ENCODE measurements at regions not wholly inside any gene's neighbourhood (a gene's known extent, or its start where the extent isn't known, plus 50 kb on each side); places are given as distances from the start of the nearest gene placed in this dataset.

DNA sequence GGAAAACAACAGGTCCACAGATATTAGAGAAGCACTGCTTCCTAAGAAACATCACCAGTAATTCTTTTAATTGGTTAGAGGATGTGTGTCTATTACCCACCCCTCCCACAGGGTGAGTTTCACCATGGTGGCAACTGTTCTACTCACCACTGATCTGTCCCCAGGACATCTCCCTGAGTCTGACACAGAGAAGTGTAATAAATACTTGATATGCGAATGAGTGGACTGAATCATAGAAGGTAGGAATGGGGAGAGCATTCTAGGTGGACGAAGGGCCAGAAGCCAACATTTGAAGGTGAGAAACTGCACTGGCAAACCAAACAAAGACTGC, 452.7 kb upstream of the PROK2 start:
- no peak overlapping the region for H3K4me3 ChIP-seq (ENCODE audit: low read length)
- no peak overlapping the region for H3K27ac ChIP-seq (ENCODE audit: low read length)
- H3K4me1 ChIP-seq (ENCODE audit: low read length): no peaks in the 10 kb centered on the region
- no peaks in the 10 kb centered on the region for H3K9me2 ChIP-seq (replicated peaks; ENCODE audit: insufficient read depth, low read length)
- no peaks in the 10 kb centered on the region for H3K79me2 ChIP-seq (ENCODE audit: low read length)
- DNase-seq: no peak
- no peaks in the 10 kb centered on the region for H3K27me3 ChIP-seq (replicated peaks; ENCODE audit: insufficient read depth, low read length)
- no peaks in the 10 kb centered on the region for H3K36me3 ChIP-seq (replicated peaks; ENCODE audit: insufficient read depth, low read length)
- H3K4me2 ChIP-seq (ENCODE audit: low read depth, low read length): no peak overlapping the region
- H2AFZ ChIP-seq (ENCODE audit: low read length): no peak overlapping the region
- TF ChIP-seq, protein P1, sequence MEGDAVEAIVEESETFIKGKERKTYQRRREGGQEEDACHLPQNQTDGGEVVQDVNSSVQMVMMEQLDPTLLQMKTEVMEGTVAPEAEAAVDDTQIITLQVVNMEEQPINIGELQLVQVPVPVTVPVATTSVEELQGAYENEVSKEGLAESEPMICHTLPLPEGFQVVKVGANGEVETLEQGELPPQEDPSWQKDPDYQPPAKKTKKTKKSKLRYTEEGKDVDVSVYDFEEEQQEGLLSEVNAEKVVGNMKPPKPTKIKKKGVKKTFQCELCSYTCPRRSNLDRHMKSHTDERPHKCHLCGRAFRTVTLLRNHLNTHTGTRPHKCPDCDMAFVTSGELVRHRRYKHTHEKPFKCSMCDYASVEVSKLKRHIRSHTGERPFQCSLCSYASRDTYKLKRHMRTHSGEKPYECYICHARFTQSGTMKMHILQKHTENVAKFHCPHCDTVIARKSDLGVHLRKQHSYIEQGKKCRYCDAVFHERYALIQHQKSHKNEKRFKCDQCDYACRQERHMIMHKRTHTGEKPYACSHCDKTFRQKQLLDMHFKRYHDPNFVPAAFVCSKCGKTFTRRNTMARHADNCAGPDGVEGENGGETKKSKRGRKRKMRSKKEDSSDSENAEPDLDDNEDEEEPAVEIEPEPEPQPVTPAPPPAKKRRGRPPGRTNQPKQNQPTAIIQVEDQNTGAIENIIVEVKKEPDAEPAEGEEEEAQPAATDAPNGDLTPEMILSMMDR (IDR thresholded peaks at IDR 0.05; ENCODE audit: low read length): no peak
- TF ChIP-seq EZH2phosphoT487 (IDR thresholded peaks at IDR 0.05; ENCODE audit: low read length): no peak
- TF ChIP-seq EZH2 (optimal IDR thresholded peaks at IDR 0.05; ENCODE audit: low read depth, low read length): no peak
- no peak overlapping the region for H3K9ac ChIP-seq (ENCODE audit: low read length)
- H4K20me1 ChIP-seq (ENCODE audit: insufficient read depth, low read length): no peaks in the 10 kb centered on the region
- H3F3A ChIP-seq (ENCODE audit: insufficient read depth, low read length): no peaks in the 10 kb centered on the region
- H3K9me3 ChIP-seq (replicated peaks; ENCODE audit: insufficient read depth, low read length): no peaks in the 10 kb centered on the region

DNA sequence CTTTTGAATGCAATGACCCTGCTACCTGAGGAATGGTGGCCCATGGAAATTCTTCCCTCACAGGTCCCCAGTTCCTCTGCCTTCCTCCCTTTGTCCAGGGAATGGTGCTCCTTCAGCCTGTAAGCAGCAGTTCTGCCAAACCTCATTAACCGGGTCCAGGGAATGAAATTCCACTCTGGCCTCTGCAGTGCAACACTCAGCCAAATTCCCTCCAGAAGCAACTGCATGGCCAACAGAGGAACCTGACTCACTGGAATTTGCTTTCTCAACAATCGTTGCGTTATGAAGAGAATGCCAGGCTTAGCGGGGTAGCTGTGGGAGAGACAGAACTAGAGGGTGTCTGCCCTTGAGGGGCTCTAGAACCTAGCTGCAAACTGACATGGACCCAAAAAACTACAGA, 449.4 kb upstream of the PROK2 start:
- no peak for DNase-seq

DNA sequence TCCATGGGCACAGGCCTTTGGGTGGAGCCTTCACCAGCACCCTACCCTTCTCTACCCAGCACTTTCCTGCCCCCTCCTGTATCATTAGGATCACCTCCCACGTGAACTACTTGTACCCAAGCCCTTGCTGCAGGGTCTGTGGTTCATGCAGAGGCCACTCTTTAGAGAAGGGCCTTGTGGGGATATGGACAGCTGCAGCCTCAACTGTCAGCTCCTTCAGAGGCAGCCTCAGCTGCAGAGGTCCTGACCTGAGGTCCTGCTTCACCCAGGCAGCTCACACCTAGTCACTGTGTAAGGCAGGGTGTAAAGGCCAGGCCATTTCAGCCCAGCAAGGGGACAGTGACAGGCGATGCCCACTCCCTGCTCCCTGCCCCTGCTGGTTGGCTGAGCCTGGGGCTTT, 448.6 kb upstream of the PROK2 start:
- H3K27me3 ChIP-seq (replicated peaks; ENCODE audit: insufficient read depth, low read length): no peaks in the 10 kb centered on the region
- H3K9me3 ChIP-seq (replicated peaks; ENCODE audit: insufficient read depth, low read length): no peaks in the 10 kb centered on the region
- no peak overlapping the region for H2AFZ ChIP-seq (ENCODE audit: low read length)
- H3K79me2 ChIP-seq (ENCODE audit: low read length): no peaks in the 10 kb centered on the region
- H3K4me1 ChIP-seq (ENCODE audit: low read length): no peaks in the 10 kb centered on the region
- no peaks in the 10 kb centered on the region for H4K20me1 ChIP-seq (ENCODE audit: insufficient read depth, low read length)
- no peak overlapping the region for H3K27ac ChIP-seq (ENCODE audit: low read length)
- TF ChIP-seq EZH2phosphoT487 (IDR thresholded peaks at IDR 0.05; ENCODE audit: low read length) (no peak), EZH2 (optimal IDR thresholded peaks at IDR 0.05; ENCODE audit: low read depth, low read length) (no peak)
- TF ChIP-seq, protein P1 (IDR thresholded peaks at IDR 0.05; ENCODE audit: low read length): no peak
- H3K4me2 ChIP-seq (ENCODE audit: low read depth, low read length): no peak overlapping the region
- no peak overlapping the region for H3K4me3 ChIP-seq (ENCODE audit: low read length)
- no peaks in the 10 kb centered on the region for H3K9me2 ChIP-seq (replicated peaks; ENCODE audit: insufficient read depth, low read length)
- no peaks in the 10 kb centered on the region for H3F3A ChIP-seq (ENCODE audit: insufficient read depth, low read length)
- H3K36me3 ChIP-seq (replicated peaks; ENCODE audit: insufficient read depth, low read length): no peaks in the 10 kb centered on the region
- no peak overlapping the region for H3K9ac ChIP-seq (ENCODE audit: low read length)
- no peak for DNase-seq

More for the DNA sequence above, 449.4 kb upstream of the PROK2 start:
- no peak overlapping the region for H3K27ac ChIP-seq (ENCODE audit: low read length)
- H3K4me3 ChIP-seq (ENCODE audit: low read length): no peak overlapping the region
- no peaks in the 10 kb centered on the region for H3F3A ChIP-seq (ENCODE audit: insufficient read depth, low read length)
- H3K27me3 ChIP-seq (replicated peaks; ENCODE audit: insufficient read depth, low read length): no peaks in the 10 kb centered on the region
- no peaks in the 10 kb centered on the region for H3K79me2 ChIP-seq (ENCODE audit: low read length)
- H2AFZ ChIP-seq (ENCODE audit: low read length): no peak overlapping the region
- H3K4me2 ChIP-seq (ENCODE audit: low read depth, low read length): no peak overlapping the region
- no peaks in the 10 kb centered on the region for H3K9me3 ChIP-seq (replicated peaks; ENCODE audit: insufficient read depth, low read length)
- no peaks in the 10 kb centered on the region for H3K36me3 ChIP-seq (replicated peaks; ENCODE audit: insufficient read depth, low read length)
- TF ChIP-seq EZH2phosphoT487 (IDR thresholded peaks at IDR 0.05; ENCODE audit: low read length) (no peak), EZH2 (optimal IDR thresholded peaks at IDR 0.05; ENCODE audit: low read depth, low read length) (no peak)
- TF ChIP-seq, protein P1 (IDR thresholded peaks at IDR 0.05; ENCODE audit: low read length): no peak
- no peaks in the 10 kb centered on the region for H3K4me1 ChIP-seq (ENCODE audit: low read length)
- no peak overlapping the region for H3K9ac ChIP-seq (ENCODE audit: low read length)
- H4K20me1 ChIP-seq (ENCODE audit: insufficient read depth, low read length): no peaks in the 10 kb centered on the region
- H3K9me2 ChIP-seq (replicated peaks; ENCODE audit: insufficient read depth, low read length): no peaks in the 10 kb centered on the region
